HG03159 (cell line): ENCODE measurements at regions not wholly inside any gene's neighbourhood (a gene's known extent, or its start where the extent isn't known, plus 50 kb on each side); places are given as distances from the start of the nearest gene placed in this dataset.
A peak's percentile ranks its signal among the peaks of the same experiment; 100 is the strongest.

Experiments
- ATAC-seq: cut with Tn5 transposase; IDR thresholded peaks from one replicate; pipeline ENCODE4 v1.9.1; 2021; ENCODE audit warnings: mild to moderate bottlenecking, moderate library complexity; ENCODE audit not compliant: unreplicated experiment

DNA sequence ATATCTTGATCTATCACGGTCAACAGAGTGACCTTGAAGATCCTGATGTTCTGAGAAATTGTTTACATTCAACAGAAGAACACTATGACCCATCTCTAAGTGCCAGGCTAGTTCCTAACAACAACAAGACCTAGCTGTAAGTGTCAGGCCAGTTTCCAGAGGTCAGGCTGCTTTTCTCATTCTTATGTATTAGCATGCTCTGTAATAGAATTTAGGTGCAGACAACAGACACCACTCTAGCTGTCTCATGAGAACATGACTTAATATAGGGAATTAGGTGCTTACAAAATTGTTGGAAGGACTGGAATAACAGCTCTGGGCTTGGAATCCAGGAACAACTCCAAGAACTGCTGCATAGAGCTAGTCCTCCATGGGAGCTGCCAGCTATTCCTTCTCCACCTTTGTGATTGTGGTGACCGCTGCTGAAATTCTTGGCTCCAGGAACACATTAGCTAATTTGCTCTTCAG, 138.7 kb downstream of the SNX18 start:
- ATAC-seq: no peak

DNA sequence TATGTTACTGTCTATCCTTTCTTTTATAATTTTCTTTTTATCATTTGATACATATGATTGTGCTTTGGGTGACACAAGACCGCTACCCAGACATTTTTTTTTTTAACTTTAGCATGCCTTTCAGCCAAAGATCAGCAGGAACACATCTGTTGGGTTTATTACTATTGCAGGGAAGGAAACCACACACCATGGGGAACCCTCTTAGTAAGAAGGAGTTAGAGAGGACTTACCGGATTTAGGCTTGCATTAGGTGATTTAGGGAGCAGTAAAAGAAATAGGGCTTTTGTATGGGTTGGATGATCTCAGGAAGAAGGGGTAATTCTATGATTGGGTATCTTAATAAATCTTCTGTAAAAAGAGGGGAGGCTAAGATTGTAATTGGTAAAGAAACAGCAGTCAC, 138.2 kb downstream of the SNX18 start:
- ATAC-seq: no peak

DNA sequence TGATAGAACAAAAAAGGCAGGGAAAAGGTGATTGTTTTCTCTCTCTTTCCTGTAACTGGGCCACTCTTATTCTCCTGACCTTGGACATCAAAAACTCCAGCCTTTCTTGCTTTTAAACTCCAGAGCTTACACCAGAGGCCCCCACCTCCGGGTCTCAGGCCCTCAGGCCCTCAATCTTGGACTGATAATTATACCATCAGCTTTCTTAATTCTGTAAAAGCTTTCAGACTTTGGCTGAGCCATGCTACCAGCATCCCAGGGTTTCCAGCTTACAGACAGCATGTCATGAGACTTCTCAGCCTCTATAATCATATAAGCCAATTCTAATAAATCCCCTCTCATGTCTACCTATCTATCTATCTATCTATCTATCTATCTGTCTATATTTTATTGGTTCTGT, 137.7 kb downstream of the SNX18 start:
- ATAC-seq: no peak

DNA sequence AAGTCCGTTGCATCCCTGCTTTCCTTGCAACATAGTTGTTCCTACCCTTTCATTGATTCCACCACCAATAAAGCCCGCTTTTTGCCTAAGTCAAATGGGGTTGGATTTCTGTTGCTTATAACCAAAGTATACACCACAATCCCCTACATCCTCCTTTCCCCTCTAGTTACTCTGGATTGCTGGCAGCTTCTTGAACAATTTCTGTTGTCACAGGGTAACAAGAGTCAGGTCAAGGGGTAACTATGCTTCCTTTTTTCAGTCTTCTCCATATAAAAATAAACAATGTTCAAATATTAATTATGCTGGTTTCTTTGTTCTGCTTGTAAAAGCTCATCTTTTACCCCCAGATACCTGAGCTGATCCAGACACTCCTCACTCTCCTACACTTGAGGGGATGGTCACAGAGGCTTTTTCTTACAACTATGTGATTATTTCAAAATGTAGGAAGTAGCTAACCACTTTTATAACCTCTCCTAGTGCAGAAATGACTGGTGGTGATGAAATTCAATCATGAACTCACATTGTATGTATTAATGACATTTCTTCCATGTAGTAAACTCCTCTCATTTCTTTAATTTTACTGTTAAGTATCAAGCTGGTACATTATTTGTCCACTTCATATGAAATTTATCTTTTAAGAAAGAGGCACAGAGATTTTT, 136.5 kb downstream of the SNX18 start:
- no peak for ATAC-seq

DNA sequence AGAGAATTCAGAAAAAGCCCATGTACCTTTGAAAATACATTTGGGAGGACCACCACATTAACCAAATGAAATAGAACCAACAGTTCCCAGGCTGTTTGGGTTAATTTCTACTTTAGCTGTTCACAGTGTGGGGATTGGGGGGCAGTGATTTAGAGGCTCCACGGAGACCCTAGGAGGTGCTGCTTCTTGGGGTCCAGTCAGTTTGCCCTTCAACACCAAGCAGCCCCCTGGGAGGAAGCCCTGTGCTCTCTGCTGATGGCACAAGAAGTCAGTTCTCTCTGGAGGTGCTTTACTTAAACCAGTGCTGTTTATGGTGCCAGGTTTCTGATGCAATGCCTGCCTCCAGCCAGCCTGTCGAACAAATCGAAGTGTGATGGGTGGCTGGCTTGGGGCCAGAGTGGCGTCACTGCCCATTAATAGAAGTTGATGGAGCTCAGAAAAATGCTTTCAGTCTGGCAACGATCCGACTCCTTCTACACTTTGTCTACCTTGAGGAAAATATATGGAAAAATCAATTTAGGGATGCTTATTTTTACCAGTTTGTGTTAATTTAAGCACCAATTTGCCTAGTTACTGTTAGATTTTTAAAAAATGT, 134.0 kb downstream of the SNX18 start:
- no peak for ATAC-seq

DNA sequence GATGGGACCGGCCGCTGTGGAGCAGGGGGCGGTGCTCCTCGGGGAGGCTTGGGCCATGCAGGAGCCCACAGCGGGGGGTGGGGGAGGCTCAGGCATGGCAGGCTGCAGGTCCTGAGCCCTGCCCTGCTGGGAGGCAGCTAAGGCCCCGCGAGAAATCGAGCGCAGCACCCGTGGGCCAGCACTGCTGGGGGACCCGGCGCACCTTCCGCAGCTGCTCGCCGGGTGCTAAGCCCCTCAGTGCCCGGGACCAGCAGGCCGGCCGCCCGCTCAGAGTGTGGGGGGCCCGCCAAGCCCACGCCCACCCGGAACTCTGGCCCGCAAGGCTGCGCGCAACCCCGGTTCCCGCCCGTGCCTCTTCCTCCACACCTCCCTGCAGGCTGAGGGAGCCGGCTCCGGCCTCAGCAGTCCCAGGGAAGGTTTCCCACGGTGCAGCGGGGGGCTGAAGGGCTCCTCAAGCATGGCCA, 131.5 kb downstream of the SNX18 start:
- ATAC-seq: no peak

DNA sequence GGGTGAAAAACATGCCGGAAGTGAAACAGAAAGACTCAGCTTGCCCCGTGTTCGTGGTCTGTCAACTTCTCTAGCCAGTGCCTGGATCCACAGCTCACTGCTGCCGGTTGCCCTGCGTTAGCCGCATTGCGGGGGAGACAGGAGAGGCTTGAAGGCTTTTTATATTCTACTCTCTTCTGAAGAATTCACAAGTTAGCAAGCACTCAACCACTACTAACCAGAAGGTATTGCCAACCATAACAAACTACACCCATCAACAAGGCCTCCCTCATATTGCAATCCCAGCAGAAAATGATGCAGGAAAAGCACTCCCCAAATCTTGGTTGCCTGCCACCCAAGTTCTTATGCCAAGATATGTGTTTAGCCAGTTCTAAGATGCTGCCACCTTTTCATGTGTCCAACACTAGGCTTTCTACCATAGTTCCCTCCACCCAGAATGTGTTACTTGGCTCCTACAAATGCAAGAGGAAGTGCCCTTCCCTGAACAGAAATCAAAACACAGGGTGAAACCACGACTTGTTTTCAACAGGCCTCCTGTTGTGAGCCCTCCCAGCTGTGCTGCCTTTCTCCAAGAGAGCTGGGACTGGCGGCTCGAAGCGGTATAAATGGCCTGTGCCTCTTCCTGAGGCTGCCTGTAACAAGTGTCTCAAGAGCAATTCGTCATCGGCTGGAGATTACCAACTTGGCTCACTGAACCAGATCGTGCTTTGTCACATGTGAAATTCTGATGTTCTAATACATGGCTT, 129.0 kb downstream of the SNX18 start:
- peak; percentile 93 for ATAC-seq

DNA sequence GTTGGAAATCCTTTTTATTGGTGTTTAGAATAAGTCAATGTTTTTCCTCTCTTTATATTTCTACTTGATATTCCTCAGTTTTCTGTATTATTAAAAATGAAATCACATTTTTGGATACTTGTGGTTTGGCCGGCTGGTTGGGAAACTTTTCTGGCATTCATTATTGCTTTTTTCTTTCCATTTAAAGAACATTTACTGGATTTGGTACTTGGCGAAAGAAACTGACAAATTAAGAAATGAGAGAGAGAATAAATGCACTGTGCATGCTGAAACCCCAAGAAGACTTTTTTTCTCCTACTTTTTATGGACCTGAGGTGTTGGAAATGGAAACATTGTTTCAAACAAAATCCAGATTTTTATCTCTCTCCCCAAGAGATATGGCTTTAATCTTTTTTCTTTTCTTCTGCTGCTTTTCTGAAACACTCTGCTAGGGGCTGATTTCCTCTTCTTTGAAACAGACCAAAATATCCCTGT, 128.4 kb downstream of the SNX18 start:
- no peak for ATAC-seq

DNA sequence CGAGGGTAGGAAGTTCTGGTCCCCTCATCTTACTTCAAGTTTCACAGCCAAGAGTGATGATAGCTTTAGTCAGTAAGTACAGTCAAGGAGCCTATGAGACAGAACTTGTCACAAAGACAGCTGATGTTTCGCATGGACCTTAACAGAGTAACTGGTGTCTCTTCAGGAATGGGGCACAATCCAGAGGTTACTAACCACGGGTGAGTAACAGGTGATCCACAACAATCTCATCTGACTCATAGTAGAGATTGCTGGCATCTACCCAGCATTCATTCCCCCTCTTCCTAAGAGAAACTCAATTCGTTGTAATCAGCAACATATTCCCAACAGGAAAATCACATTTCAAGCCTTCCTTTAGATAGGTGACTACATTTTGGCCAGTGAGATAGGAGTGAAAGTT, 126.7 kb downstream of the SNX18 start:
- ATAC-seq: no peak

DNA sequence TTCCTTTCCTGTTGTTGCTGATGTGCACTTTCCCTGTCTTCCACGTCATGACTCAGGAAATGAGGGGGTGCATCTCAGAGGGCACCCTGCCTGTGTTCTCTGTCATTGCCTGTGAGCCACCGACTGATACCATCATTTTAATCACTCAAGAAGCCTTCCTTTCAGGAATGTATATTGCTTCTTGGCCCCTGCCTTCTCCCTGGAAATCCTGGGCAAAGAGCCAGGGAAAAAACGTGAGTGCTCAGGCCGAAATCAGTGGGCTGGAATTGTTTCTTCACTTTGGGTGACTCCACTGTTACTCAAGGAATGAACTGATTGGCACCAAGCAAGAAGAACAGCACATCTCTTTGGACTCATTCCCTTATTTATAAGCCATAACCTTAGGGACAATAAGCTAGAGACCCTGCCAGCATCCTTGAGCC, 126.1 kb downstream of the SNX18 start:
- no peak for ATAC-seq

DNA sequence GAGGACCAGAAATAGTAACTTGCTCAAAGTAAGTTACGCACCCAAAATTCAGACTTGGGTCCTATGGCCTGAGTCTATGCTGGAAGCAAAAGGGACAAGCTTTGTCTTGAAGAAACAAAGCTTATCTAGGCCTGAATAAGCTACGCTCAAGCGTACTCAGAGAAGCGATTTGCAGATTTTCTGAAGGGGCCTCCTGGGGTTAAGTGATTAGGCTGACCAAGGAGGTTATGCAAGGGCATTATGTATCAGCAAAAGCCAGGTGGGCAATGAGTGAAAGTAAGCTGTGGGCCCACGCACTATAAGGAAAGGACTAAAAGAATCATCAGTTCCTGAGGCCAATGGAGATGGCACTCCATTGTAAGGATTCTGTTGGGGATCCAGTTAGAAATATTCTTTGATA, 122.1 kb downstream of the SNX18 start:
- no peak for ATAC-seq

DNA sequence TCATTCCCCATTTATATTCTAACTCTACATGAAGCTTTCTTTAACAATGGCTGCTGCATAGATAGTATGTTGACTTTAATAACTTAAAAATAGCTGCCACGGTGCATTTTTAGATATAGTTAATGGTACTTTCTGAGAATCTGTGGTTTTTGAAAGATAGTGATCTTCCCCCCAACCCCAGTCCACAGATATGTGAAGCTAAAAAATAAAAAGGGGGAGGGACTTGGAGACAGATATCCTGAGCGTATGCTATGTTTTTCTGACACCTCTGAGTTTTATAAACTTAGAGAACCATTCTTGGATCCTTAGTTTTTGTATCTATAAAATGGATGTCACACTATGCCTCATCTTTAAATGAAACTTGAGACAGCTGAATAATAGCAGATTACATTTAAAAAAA, 120.5 kb downstream of the SNX18 start:
- no peak for ATAC-seq

DNA sequence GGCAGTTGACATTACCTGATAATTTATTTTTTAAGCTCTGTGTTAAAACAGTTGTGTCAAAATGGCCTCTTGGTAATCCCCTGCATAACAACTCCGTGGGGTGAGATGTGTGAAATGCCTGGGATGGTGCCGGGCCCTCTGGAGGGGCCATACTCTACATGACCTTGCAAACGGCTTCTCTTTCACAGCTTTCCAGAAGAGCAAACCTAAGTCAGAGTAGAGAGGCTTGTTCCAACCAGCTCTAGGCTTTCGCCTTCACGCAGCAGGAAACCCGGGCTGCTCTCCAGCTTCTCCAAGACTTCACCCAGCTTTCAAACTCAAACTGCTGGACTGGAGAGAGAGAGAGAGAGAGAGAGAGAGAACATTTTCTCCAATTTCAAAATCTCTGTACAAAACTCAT, 120.1 kb downstream of the SNX18 start:
- no peak for ATAC-seq

DNA sequence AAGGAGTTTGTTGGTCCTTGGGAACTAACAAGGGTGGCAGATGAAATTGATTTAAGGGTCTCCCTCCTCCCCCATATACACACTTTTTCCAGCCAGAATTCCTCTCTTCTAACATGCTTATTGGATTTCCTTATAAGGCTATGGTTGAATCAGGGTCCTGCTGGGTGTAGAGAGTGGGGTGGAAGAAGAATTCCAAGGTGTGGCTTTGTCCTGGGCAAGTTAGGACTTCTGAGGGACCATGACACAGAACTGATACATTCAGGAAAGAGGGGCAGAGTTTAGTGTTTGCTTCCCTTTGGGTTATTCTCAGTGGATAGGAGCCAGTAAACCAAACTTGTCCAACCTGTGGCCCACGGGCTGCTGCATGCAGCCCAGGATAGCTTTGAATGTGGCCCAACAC, 116.5 kb downstream of the SNX18 start:
- no peak for ATAC-seq

DNA sequence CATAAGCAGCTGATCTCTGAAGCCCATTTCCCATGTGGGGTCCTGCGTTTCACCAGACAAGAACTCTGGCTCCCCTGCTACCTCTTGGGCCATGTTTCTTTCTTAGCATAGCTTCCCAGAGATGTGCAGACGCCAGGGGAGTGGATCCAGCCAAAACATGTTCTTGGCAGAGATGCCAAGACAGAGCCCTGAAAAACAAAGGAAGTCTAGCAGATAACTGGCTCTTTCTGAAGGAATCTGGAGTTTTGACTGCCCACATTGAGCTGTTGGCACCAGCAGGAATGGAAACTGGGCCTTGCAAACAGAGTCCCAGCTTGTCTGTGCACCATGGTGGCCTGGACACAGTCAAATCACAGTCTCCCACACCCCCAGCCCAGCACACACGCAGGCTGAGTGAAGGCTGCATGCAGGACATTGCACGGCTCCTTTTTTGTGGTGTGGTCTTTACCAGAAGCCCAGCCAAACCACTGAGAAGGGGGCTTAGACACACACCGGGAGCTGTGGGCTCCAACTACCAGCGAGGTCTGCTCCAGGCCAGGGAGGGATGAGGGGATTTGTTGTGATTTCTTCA, 114.7 kb downstream of the SNX18 start:
- no peak for ATAC-seq

DNA sequence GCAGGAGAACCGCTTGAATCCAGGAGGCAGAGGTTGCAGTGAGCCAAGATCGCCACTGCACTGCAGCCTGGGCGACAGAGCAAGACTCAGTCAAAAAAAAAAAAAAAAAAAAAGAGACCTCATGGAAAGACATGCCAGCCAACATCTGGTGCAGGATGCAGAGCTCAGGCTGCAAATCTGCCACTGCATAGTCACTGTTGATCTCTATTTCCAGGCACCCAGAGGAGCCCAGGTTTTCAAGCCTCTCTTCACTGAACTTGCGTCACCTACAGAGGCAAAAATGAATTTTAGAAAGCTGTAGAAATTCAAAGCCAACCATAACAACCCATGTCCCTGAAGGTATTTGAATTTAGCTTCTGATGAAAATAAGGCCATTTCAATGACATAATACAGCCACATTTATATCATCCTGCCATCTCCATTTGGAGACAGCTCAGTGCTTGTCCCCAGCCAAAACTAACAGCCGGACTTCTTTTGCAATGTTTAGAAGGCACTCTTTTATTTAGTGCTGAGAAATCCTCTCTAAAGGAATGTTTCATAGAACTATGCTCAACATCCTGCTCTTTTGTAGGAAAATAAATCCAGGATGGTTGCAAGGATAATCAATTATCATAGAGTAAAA, 113.3 kb downstream of the SNX18 start:
- ATAC-seq: no peak

DNA sequence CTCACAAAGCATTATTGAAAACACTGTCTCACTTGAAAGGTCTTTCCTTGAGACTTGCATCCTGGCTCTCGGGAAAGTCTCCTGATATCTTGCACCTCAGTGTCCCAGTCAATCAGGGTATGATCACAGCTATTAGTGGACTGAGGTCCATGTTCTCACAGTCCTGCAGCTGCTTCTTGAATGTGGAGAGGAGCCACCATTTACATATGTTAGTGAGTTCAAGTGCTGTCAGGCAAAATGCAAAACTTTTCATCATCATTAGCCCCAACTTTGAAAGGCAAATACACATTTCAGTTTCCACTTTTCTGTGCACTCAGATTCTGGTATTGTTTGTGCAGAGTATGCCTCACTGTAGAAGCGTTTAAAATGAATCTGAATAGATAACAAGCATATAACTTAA, 111.6 kb downstream of the SNX18 start:
- no peak for ATAC-seq

DNA sequence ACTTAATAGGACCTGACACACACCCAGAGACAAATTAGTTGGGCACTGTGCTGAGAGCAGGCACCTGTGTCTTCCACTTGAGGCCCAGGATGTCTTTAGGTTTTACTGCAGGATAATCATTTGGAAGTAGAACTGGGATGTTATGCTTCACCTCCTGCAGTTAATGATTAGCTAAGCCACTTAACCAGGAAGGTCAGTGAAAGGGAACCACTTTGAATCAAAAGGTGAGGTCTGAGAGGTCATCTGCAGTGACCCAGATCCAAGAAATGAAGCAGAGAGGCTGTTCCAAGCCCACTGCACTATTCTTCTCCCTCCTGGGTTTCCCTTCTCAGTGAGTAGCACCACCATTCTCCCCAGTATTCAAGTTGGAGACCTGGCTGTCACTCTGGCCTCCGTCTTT, 110.5 kb downstream of the SNX18 start:
- no peak for ATAC-seq

DNA sequence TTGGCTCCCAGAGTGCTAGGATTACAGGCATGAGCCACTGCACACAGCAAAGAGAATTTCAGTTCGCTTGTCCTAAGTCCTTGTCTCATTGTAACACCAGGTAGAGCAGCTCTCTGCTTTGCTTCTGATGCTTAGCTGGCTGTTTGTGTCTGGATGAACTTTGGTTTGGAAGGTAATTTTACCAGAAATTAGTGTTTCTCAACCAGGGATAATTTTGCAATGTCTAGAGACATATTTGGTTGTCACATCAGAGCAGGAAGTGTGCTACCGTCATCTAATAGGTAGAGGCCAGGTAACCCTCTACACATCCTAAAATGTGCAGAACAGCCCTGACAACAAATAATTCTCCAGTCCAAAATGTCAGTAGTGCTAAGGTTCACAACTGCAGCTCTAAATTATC, 108.8 kb downstream of the SNX18 start:
- ATAC-seq: no peak

DNA sequence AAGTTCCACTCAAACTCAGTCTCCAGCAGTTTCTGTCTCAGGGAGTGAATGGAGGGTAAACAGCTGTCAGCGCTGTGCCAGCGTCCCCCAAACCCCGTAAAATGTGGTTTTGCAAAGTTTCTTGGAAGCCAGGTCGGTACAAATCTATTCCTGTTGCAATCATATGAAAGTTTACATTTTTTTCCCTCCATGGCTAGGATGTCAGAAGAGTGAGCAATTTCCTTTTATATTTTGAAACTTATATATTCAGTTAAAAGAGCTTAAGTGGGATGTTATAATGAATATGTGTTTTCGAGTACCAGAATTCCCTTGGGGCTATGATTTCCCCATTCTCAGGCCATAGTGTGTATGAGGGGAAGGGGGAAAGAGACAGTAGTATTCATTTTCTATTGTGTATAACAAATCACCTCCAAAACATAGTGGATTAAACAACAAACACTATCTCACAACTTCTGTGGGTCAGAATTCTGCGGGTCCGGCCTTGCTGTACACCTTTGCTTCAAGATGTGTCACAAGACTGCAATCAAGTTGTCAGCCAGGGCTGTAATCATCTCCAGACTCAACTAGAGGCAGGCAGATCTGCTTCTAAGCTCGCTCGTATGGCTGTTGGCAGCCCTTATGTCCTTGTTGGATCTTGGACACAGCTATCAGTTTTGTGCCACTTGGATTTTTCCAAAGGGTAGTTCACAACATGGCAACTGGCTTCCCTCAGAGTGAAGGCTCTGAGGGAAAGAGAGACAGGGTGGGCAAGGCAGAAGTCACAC, 107.4 kb downstream of the SNX18 start:
- no peak for ATAC-seq
